ENCODE measurements at regions not wholly inside any gene's neighbourhood (a gene's known extent, or its start where the extent isn't known, plus 50 kb on each side); places are given as distances from the start of the nearest gene placed in this dataset.

- TF ChIP-seq EZH2 (IDR thresholded peaks at IDR 0.05; ENCODE audit: low read depth) (no peak), CTCF (conservative IDR thresholded peaks at IDR 0.05) (no peak)
These were observed 83.4 kb downstream of the IRX5 start for GRCh38 chr16:55014022-55014421.
